ENCODE measurements at regions not wholly inside any gene's neighbourhood (a gene's known extent, or its start where the extent isn't known, plus 50 kb on each side); places are given as distances from the start of the nearest gene placed in this dataset.

DNA sequence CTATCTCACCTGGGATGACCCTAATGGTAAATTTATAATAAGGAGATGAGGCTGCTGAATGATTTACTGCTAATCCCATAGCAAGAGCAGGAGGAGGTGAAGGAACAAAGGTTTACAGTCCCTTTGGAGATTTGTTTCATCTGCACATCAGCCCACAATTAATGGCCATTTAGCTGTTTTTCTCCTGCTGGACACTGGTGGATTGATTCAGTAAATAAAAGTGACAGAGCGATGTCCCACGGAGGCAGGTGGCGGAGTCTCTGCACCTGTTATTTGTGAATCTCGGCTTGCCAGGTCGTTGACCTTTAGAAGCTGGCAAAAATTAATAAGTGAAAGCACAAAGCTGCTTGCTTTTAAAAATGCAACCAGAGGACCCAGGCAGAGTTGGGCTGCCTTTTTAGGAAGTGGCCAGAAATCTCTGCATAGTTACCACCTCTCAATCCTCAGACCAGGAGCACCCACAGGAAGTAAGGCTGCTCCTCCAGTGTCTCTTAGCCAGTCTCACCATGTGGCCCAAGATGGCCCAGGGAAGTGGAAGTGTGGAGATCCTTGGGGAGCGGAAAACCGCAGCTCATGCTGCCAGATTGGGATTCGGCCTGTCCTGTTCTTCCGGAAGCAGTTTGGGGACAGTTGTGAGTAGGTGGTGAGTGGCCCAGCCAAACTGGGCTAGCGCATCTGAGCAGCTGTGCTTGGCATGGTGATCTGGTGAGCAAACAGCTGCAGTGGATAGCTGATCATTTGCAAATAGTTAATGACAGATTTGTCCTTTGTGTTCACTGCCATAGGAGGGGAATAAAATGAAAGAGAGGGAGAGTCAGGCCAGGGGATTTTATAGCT, 1005.7 kb upstream of the PIK3C3 start:
- no peak for DNase-seq (ENCODE audit: low read depth)

DNA sequence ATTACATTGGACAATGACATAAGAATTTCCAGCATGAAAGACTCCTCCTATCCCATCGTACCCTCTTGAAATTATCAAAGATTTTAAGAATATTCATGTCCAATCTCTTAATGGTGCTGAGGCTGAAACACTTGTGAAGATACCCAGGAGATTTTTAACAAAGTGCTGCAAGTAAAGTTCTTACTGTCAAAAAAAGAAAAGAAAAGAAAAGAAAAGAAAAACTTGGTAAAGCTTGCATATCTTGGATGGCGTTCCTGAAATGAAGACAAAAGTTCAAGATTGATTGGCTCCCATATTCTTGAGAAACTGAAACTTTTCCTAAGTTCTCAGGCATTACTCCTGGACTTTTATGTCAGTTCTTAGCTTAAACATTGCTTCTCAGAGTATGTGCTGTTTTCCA, 1010.5 kb upstream of the PIK3C3 start:
- no peak for DNase-seq (ENCODE audit: low read depth)

DNA sequence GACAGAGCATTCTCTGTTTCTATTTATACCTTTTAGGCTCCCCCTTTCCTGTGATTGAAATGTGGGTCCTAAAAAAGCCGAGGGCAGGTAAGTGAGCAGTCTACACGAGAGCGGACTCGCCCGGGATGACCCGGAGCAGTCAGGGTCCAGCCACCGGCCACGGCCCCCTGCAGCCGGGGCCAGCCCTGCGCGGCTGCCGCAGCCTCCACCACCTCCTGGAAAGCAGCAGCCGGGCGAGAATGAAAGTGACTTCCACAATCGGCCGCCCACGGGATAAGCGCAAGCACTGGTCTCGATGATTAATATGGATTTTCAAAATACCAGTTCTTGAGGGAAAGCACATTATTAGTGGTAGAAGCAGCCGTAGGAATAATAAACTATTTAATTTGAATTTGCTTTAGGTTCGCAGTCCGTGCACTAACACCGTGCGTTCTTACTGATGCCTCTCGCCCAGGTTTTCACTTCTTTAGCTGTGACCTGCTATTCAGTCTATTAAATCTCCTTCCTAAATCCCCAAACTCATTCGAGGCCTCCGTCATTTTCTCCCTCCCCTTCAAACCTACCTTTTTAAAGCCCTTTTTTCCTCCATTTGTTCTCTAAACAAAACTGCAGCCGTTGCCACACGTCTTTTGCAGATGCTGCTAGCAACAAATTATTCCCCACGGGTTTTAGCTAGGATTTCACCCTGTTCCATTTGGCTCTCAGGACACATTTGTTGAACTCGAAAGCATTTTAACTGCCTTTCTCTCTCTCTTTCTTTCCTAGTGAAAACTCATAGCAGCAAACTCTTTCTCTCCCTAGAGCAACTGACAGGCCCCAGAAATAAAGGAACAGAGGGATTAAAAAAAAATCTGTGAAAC, 1015.1 kb upstream of the PIK3C3 start:
- DNase-seq (ENCODE audit: low read depth), result no peak

DNA sequence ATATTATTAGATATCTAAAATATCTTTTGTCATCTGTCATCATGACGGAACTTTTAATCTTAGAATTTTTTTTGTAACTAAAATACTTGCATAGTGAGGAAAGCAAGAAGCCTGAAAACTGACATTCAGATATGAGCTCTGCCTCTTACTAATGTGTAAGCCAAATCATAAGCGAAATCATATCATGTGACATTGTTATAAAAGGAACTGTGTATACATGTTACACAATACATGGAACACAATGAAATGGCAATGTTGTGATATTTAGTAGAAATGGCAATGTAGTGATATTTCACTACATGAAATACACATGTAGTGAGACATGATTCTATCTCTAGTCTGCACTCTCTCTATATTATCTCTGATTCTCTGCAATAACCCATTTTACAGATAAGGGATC, 1016.4 kb upstream of the PIK3C3 start:
- DNase-seq (ENCODE audit: low read depth), result no peak

DNA sequence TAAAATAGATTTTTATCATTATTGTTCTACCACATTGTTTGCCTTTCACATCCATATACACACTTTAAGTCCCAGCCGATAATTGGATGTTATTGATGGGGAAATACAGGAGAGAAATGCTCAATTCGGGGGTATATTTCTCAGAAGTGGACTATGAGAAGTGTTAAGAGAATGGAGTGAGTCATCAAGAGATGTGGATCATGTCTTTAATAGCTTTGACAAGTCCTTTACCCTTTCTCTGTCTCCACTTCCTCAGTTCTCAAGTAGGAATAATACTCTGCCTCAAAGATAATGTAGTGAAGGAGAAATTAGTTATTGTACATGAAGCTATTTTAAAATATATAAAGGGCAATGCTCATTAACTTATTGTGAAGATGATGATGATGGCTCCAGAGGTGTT, 1017.6 kb upstream of the PIK3C3 start:
- DNase-seq (ENCODE audit: low read depth), result no peak

DNA sequence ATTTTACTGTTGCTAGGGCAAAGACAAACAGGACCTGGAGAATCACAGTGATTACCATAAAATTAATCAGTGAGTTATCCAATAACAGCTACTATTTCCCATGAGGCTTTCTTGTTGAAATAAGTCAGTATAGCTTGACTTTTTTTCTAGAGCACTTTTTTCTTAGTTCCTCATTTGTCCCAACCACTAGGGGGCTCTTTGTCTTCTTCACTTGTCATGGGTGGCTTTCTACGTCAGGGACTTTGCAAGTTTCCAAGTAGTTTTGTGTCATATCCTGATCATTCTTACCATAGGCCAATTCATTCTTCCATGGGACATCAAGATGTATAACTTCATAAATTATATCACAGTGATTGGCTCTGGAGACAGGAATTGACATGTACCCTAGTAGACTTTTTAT, 1019.6 kb upstream of the PIK3C3 start:
- no peak for DNase-seq (ENCODE audit: low read depth)

DNA sequence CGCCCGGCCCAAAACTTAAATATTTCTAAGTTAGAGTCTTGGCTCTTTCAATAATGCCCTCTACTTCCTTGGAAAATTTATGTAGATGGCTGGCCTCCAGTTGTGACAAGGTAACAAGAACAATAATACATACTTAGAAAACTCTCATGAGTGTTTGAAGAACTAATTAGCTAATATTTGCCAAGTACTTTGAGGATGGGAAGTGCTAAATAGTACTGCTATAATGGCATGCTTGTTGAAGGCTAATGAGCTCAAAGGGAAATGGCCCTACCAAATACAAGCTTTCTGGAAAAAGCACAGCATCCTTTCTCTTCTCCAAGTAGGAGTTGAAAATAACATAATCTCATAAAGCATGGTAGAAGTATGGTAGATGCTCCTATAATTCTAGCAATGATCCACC, 1022.2 kb upstream of the PIK3C3 start:
- DNase-seq (ENCODE audit: low read depth), result no peak

DNA sequence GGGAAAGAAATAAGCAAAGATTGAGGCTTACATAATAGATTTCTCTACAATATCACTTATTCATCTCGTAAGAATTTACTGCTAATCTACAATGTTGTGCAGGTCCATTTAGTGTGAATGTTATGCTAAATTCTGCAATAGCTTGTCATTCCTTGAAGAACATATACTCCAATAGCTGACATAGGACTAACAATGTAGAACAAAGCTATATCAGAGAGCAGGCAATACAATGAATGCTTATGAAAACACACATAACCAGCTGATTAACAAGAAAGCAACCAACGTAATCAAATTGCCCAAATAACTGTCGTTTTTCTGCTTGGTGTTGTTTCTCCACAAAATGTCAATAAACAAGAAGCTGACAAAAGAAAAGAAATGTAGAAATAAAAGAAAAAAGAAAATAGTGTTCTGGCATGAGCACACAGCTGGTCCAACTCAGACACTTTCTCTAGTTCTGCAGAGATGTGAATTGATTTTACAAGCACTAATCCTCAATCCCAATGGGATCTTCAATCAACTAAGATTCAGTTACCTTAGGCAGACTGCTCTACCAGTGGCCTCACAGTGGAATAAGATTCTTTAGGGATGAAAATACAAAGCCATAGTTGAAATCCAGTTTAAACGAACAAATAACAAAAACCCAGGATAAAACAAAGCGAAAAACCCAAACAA, 1024.7 kb upstream of the PIK3C3 start:
- DNase-seq (ENCODE audit: low read depth), result no peak

DNA sequence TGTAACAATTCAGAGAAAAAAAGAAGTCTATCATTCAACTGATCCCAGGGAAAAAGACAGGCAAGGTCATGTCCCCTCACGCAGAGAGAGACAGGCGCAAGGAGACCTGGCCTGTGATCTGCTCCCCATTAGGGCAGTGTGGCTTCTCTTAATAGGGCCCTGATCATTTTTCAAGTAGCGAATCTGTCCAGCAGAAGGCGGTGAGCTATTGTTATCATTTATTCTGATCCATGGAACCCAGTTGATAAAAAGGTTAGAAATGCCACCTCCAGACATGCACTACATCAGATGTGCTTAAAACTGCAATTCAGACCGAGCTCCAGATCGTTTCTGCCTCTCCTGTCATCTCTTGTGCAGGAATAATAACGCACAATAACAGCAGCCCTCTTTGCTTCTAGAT, 1025.6 kb upstream of the PIK3C3 start:
- DNase-seq (ENCODE audit: low read depth), result no peak

DNA sequence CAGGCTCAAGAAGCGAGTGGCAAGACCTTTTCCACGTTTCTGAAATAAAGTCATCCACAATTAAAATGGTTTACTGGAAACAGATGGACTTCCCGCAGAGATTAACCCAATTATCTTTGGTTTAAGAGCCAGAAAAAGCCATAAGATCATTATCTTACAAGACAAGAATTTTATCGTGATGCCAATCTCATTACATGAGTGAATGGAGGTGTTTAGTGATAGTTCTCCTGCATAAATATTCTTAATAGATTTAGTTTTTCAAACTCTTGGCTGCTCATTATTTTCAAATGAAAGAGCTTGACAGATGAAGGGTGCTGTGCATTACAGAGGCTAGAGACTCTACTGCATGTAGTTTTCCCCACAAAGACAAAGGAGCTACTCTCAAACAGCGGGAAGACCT, 1028.4 kb upstream of the PIK3C3 start:
- no peak for DNase-seq (ENCODE audit: low read depth)

DNA sequence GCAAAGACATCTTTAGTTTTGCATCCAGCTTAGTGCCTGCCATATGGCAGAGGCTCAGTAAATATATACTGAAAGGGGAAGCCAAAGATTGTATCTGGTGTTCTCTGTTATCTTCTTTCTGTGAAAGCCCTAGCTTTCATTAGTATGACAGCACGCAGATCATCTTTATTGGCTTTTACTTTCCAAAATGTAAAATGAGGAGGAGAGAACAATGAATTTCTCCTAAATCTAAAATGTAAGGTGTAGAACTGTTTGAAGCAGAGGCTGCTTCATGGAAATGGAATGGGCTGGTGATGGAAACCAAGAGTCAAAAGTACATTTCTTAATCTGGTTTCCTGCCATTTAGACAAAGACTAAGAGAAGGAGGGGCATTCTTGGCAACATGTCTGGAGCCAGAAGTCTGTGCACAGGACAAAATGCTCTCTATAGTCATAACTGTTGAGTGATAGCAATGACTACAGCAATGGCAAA, 1029.9 kb upstream of the PIK3C3 start:
- DNase-seq (ENCODE audit: low read depth), result no peak

DNA sequence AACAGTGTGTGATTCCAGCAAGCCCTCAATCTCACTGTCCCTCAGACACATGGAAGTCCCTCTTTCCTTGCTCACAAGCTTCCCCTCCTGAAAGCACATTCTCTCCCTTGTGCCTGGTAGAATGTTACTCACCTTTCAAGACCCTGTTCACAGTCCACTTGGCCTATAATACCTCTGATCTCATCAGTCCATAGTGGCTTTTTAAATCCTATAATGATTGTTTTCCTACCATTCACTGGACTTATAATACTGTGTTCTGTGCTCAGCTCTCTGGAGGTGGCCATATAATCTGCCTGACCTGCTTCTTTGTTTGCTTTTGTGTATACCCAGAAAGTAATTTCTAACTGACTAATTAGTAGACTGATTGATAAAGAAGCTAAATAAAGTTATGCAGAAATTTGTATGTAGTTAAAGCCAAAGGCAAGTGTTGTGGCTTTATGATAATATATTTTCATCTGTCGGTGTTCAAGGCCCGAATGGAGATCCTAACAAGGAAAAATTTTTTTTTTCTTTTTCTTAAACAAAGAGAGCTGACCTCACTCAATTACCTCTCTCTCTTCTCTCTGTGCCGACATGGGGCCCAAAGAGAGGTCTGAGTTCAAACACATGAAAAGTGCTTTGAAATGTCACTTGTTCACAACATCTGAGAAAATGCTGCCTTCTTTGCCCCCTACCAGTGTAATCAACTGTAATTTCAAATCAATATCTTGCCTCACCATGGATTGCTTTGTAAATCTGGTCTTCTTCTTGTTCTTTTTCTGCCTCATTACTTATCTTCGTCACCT, 1033.0 kb upstream of the PIK3C3 start:
- no peak for DNase-seq (ENCODE audit: low read depth)

DNA sequence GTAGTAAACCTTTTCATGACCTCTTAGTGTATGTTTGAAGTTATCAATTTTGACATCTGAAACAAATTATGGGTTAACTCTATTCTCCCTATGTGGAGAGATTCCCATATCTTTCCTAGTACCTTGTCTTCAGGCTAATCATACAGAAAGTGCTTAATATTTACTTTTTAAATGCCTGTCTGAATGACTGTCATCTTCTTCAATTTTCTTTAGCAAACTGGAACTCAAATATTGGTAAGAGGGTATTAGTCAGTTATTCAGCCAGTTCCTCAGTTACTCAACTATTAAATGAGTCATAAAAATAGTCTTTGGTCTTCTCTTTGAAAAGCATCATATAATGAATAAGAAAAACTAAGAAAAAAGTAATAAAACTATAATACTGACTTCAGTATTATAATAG, 1038.0 kb upstream of the PIK3C3 start:
- no peak for DNase-seq (ENCODE audit: low read depth)

DNA sequence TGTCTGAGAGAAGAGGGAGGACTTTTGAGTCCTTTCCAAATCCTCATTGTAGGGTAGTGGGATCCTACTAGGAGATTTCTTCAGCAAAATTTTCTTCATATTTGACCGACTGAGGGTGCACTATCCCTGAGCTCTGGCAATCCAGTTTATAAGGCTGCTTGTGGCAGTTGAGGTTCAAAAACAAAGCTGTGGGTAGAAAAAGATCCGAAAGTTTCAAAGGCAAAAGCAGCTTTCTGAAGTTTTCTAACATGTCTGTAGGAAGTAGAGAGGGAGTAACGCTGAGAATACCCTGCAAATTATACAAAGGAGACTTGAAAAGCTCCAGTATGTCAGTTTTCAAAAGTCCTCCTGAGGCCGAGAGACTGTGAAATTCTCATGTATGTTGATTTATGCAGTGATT, 1039.3 kb upstream of the PIK3C3 start:
- DNase-seq (ENCODE audit: low read depth), result no peak

DNA sequence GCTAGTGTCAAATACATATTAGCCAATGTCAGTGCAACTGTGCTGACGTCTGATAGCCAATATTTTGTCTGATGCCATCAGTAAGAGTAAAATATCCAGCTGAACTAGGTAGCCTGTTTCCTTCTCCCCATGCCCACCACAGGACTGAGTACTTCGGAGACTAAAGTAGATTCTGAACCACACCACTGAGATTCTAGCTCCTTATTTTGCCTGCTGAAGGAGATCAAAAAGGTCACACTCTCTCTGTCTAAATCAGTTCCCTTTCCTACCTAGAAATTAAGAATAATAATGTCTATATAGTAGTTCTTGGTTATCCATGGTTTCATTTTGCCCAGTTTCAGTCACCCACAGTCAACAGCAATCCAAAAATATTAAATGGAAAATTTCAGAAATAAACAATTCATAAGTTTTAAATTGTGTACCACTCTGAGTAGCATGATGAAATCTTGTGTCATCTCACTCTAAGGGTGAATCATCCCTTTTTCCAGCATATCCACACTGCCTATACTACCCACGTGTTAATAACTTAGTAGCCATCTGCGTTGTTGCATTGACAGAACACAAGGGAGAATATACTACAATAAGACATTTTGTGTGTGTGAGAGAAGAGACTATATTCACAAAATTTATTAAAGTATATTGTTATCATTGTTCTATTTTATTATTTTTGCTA, 1043.3 kb upstream of the PIK3C3 start:
- no peak for DNase-seq (ENCODE audit: low read depth)

DNA sequence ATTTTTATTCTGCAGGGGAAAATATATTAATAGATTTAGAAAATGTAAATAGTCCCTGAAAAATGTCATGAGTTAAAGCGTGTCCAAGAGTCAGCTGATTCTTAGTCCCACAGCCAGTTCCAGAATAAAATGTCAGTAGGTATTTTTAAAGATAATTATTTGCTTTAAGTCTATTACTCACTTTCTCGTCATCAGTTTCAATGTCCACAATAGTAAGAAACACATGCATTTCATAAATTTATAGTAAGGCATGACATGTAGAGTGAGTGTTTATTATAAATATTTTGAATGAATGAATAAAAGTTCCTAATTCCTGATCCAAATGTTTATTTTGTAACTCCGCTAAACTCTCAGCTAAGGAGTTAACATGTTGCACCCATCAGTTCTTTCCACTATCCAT, 1044.0 kb upstream of the PIK3C3 start:
- no peak for DNase-seq (ENCODE audit: low read depth)

DNA sequence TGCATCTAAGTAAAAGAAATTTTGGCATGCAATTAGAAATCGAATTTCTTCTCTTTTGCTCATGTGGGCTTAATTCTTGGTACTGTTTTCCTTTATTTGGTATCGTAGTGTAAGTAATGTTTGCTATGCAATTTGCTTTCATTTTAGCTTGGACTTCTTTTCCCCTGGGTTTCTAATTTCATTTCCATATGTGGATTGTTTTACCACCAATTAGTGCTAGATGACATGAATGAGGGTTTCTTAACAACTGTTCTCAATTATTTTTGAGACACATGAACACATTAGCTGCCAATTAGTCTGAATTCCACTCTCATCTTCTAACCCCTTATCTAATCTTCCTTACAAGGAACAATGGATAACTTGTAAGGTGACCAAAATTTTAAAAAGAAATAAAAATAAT, 1047.2 kb upstream of the PIK3C3 start:
- DNase-seq (ENCODE audit: low read depth), result no peak

DNA sequence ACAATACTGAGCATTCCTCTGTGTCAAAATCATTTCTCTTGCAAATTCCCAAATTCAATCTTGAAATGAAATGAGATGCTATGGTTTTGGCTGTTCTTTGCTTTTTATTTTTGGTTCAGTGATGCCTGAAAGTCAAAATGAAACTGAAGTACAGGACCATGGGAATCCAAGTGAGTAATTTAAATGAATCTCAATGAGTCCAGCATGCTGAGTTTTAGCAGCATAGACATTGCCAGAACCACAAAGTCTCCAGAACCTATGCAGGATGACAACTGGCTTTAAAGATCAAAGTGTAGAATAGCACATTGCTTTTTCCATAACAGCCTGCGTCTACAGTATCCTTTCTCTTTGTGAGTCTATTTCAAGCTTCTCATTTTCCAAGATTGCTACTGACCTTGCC, 1050.7 kb upstream of the PIK3C3 start:
- no peak for DNase-seq (ENCODE audit: low read depth)

DNA sequence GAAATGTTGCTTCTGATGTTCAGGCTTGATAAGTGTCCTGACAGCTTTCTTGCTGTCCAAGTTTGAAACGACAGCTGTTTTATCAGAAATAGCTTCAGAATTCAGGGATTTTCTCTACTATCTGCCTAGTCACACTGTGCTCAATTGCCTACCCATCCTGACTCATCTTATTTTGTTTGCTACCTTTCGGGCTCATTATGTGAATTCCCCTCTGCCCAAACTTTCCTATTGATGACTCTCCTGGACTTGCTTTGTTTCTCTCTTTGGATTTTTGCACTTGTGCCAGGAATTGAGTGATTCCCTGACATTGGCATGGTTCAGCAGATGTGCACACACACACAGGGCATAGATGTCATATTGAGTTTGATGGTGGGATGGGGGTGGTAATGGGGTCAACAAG, 1052.6 kb upstream of the PIK3C3 start:
- DNase-seq (ENCODE audit: low read depth), result no peak

DNA sequence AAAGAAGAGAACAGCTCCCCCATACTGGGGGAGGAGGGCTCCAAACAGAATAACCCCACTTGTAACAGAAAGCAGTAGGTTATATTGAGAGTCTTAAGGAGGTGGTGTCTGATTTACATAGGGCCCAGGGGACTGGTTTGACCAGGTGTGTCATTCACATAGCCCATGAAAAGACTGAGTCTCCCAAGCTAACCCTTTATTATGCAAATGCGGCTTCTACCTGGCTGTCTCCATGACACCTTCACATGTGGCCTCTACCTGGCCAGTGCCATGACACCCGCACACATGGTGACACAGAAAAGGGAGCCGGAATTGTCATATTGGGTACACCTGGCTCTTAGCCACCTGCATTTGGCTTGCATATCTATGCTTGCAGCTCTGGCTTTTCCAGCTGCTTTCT, 1057.2 kb upstream of the PIK3C3 start:
- no peak for DNase-seq (ENCODE audit: low read depth)

DNA sequence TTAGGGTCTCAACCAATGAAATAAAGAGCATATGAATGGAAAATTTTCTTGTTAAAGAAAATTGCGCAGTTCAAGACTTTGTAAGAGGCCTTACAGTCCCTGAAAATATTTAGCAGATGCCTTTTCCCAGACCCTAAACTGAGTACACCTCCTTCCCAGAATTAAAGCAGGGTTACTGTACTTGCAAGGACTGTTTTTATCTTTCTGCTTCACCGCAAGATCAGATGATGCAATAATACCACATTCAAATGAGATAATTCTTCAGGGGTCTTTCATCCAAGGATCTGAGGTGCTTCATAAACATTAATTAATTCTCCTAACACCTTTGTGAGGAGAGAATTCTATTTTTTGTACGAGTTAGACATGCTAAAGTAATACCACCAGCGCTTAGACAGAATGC, 1071.8 kb upstream of the PIK3C3 start:
- no peak for DNase-seq (ENCODE audit: low read depth)
